NCI-H2081 (cell line): ENCODE measurements at regions not wholly inside any gene's neighbourhood (a gene's known extent, or its start where the extent isn't known, plus 50 kb on each side); places are given as distances from the start of the nearest gene placed in this dataset.
"Not testable (repeated sequence)": the region's sequence is repeated elsewhere in the genome, so short reads cannot be mapped to it uniquely, and the experiment has no call there.

ENCODE experiments used
- DNase-seq, 2 experiments: peaks; one replicate each; lab custom pipeline; 2025; lab: John Stamatoyannopoulos, UW

- DNase-seq, result no peak
Observed at GRCh38 chr3:11739706-11740105, 96.0 kb upstream of the VGLL4 start.

GRCh38 chr3:11739123-11739522, 95.4 kb upstream of the VGLL4 start:
- no peak for DNase-seq

GRCh38 chr3:11737742-11738141, 94.0 kb upstream of the VGLL4 start:
- peak in 1 of 2 experiments; percentile 9 for DNase-seq

GRCh38 chr3:11736136-11736833, 92.6 kb upstream of the VGLL4 start:
- DNase-seq, result no peak

- DNase-seq, result no peak
Observed at GRCh38 chr3:11735638-11736037, 91.9 kb upstream of the VGLL4 start.

GRCh38 chr3:11735111-11735510, 91.4 kb upstream of the VGLL4 start:
- DNase-seq, result not testable (repeated sequence)

- DNase-seq, result no peak
Observed at GRCh38 chr3:11733914-11734313, 90.2 kb upstream of the VGLL4 start.

- DNase-seq, result no peak
Observed at GRCh38 chr3:11727207-11727606, 83.5 kb upstream of the VGLL4 start.

- no peak for DNase-seq
Observed at GRCh38 chr3:11726146-11726545, 82.4 kb upstream of the VGLL4 start.

- DNase-seq, result not testable (repeated sequence)
Observed at GRCh38 chr3:11725340-11725641, 81.6 kb upstream of the VGLL4 start.

GRCh38 chr3:11724615-11725339, 81.1 kb upstream of the VGLL4 start:
- DNase-seq, result no peak

- DNase-seq, result no peak
Observed at GRCh38 chr3:11721479-11721878, 77.8 kb upstream of the VGLL4 start.

GRCh38 chr3:11720917-11721411, 77.2 kb upstream of the VGLL4 start:
- DNase-seq, result no peak

- peak; percentile 29 to 57 for DNase-seq
Observed at GRCh38 chr3:11720304-11720898, 76.7 kb upstream of the VGLL4 start.

GRCh38 chr3:11719406-11720303, 75.9 kb upstream of the VGLL4 start:
- peak; percentile 60 to 68 for DNase-seq

- DNase-seq, result no peak
Observed at GRCh38 chr3:11718637-11719405, 75.1 kb upstream of the VGLL4 start.

- DNase-seq, result no peak
Observed at GRCh38 chr3:11717768-11718636, 74.3 kb upstream of the VGLL4 start.

GRCh38 chr3:11717301-11717700, 73.6 kb upstream of the VGLL4 start:
- DNase-seq, result no peak

GRCh38 chr3:11716573-11717290, 73.0 kb upstream of the VGLL4 start:
- DNase-seq, result no peak

- no peak for DNase-seq
Observed at GRCh38 chr3:11713171-11713570, 69.5 kb upstream of the VGLL4 start.
